ENCODE measurements at regions not wholly inside any gene's neighbourhood (a gene's known extent, or its start where the extent isn't known, plus 50 kb on each side); places are given as distances from the start of the nearest gene placed in this dataset.
"Not testable (repeated sequence)": the region's sequence is repeated elsewhere in the genome, so short reads cannot be mapped to it uniquely, and the experiment has no call there.

DNA sequence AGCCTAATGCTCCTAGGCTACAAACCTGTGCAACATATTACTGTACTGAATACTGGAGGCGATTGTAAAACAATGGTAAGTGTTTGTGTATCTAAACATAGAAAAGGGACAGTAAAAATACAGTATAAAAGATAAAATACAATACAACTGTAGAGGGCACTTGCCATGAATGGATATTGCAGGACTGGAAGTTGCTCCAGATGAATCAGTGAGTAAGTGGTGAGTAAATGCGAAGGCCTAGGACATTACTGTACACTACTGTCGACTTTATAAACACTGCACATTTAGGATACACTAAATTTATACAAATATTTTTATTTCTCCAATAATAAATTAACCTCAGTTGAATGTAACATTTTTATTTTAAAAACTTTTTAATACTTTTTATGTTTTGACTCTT, 485.0 kb downstream of the MMUT start:
- Histone ChIP-seq H3K9ac (ENCODE audit: low read length) (no peak overlapping the region), H3K36me3 (ENCODE audit: control insufficient read depth, insufficient read depth, low read length) (no peaks in the 10 kb centered on the region), H3K4me1 (ENCODE audit: control insufficient read depth, insufficient read depth, low read length) (no peaks in the 10 kb centered on the region), H3K4me3 (ENCODE audit: low read length) (no peak overlapping the region), H3K27ac (ENCODE audit: low read depth, low read length) (no peak overlapping the region), H3K27me3 (ENCODE audit: control insufficient read depth, insufficient read depth, low read length) (no peaks in the 10 kb centered on the region)

DNA sequence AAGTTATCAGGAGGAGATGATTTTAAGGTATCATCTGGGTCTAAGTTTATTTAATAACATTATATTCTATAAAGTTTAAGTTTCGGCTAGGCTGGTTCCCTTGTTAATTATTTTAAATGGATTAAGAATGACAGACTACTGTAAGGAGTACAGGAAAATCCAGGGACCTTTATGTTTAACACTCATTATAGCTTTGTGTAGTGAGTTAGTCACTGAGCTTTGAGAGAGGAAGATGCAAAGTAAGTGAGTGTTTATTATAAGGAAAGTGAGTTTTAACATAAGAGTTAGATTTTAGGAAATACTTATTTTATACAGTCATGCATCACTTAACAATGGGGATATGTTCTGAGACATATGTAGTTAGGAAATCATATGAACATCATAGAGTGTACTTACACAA, 485.5 kb downstream of the MMUT start:
- no peak overlapping the region for H3K4me3 ChIP-seq (ENCODE audit: low read length)
- H3K27ac ChIP-seq (ENCODE audit: low read depth, low read length): no peak overlapping the region
- no peaks in the 10 kb centered on the region for H3K27me3 ChIP-seq (ENCODE audit: control insufficient read depth, insufficient read depth, low read length)
- no peaks in the 10 kb centered on the region for H3K36me3 ChIP-seq (ENCODE audit: control insufficient read depth, insufficient read depth, low read length)
- H3K4me1 ChIP-seq (ENCODE audit: control insufficient read depth, insufficient read depth, low read length): no peaks in the 10 kb centered on the region
- no peak overlapping the region for H3K9ac ChIP-seq (ENCODE audit: low read length)

DNA sequence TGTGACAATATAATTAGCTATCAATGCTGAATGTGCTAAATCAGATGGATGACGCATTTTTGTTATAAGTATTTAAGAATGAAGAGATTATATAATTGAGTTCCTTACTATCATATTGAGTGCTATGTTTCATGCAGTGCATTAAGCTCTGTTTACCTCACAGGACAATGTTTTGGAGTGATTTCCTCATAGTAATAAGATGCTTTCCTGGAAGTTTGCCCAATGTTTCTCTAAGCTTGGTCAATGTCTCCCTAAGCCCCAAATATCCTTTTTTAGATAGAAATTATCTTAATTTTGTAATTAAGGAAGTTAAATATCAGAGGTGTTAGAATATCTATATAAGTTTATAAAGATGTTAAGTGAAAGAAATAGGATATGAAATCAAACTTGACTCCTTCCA, 489.6 kb downstream of the MMUT start:
- H3K27ac ChIP-seq (ENCODE audit: low read depth, low read length): no peak overlapping the region
- H3K4me1 ChIP-seq (ENCODE audit: control insufficient read depth, insufficient read depth, low read length): no peaks in the 10 kb centered on the region
- no peaks in the 10 kb centered on the region for H3K36me3 ChIP-seq (ENCODE audit: control insufficient read depth, insufficient read depth, low read length)
- H3K27me3 ChIP-seq (ENCODE audit: control insufficient read depth, insufficient read depth, low read length): no peaks in the 10 kb centered on the region
- H3K4me3 ChIP-seq (ENCODE audit: low read length): no peak overlapping the region
- H3K9ac ChIP-seq (ENCODE audit: low read length): no peak overlapping the region

GRCh38 chr6:48961781-48962415, 501.2 kb downstream of the MMUT start:
- Histone ChIP-seq H3K36me3 (ENCODE audit: control insufficient read depth, insufficient read depth, low read length) (no peaks in the 10 kb centered on the region), H3K4me3 (ENCODE audit: low read length) (no peak overlapping the region), H3K27me3 (ENCODE audit: control insufficient read depth, insufficient read depth, low read length) (no peaks in the 10 kb centered on the region), H3K27ac (ENCODE audit: low read depth, low read length) (no peak overlapping the region), H3K9ac (ENCODE audit: low read length) (no peak overlapping the region), H3K4me1 (ENCODE audit: control insufficient read depth, insufficient read depth, low read length) (no peaks in the 10 kb centered on the region)

DNA sequence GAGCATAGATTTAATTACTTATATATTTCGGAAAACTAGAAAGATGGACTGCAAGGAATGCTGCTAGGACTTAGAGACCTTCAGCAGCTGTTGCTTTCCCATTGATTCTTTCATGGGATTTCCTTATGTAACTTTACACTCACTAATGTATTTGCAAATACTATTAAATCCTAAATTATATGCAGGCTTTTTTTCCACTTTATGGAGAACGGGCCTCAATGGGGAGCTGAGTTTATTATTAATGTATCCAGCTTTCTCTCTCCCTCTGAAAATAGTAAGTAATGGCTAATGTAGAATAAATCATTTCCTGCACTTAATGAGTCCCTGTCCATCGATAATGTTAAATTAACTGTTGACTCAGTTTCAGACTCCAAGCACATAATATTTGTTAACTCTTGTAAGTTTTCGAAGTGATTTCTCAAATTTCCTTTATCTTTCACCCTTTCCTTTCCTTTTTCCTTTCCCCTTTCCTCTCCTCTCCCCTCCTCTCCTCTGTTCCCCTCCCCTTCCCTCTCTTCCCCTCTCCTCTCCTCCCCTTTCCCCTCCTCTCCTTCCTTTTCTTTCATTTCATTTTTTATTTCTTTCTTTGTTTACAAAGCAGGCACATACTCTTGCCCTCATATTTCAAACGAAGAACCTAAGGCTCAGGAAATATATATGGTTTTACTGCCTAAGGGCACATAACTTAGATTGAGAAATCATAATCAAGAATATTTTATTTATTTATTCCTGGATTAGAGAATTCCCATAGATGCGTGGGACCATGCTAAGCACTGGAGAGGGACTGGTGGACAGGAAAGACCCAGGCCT, 503.6 kb downstream of the MMUT start:
- H3K4me3 ChIP-seq (ENCODE audit: low read length): no peak overlapping the region
- H3K4me1 ChIP-seq (ENCODE audit: control insufficient read depth, insufficient read depth, low read length): no peaks in the 10 kb centered on the region
- no peaks in the 10 kb centered on the region for H3K27me3 ChIP-seq (ENCODE audit: control insufficient read depth, insufficient read depth, low read length)
- no peak overlapping the region for H3K9ac ChIP-seq (ENCODE audit: low read length)
- H3K27ac ChIP-seq (ENCODE audit: low read depth, low read length): no peak overlapping the region
- H3K36me3 ChIP-seq (ENCODE audit: control insufficient read depth, insufficient read depth, low read length): no peaks in the 10 kb centered on the region

- Histone ChIP-seq H3K4me1 (ENCODE audit: control insufficient read depth, insufficient read depth, low read length) (no peaks in the 10 kb centered on the region), H3K36me3 (ENCODE audit: control insufficient read depth, insufficient read depth, low read length) (no peaks in the 10 kb centered on the region), H3K4me3 (ENCODE audit: low read length) (no peak overlapping the region), H3K9ac (ENCODE audit: low read length) (no peak overlapping the region), H3K27ac (ENCODE audit: low read depth, low read length) (no peak overlapping the region), H3K27me3 (ENCODE audit: control insufficient read depth, insufficient read depth, low read length) (no peaks in the 10 kb centered on the region)
Observed at GRCh38 chr6:48957781-48958180, 505.3 kb downstream of the MMUT start.

- Histone ChIP-seq H3K4me1 (ENCODE audit: control insufficient read depth, insufficient read depth, low read length) (no peaks in the 10 kb centered on the region), H3K4me3 (ENCODE audit: low read length) (no peak overlapping the region), H3K9ac (ENCODE audit: low read length) (no peak overlapping the region), H3K27me3 (ENCODE audit: control insufficient read depth, insufficient read depth, low read length) (no peaks in the 10 kb centered on the region), H3K36me3 (ENCODE audit: control insufficient read depth, insufficient read depth, low read length) (no peaks in the 10 kb centered on the region), H3K27ac (ENCODE audit: low read depth, low read length) (no peak overlapping the region)
Observed at GRCh38 chr6:48951917-48952316, 511.1 kb downstream of the MMUT start.

DNA sequence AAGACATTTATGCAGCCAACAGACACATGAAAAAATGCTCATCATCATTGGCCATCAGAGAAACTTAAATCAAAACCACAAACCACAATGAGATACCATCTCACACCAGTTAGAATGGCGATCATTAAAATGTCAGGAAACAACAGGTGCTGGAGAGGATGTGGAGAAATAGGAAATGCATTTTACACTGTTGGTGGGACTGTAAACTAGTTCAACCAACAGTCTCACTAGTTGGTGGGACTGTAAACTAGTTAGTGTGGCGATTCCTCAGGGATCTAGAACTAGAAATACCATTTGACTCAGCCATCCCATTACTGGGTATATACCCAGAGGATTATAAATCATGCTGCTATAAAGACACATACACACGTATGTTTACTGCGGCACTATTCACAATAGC, 518.8 kb downstream of the MMUT start:
- not testable (repeated sequence) for H3K4me3 ChIP-seq (ENCODE audit: low read length); H3K27me3 ChIP-seq (ENCODE audit: control insufficient read depth, insufficient read depth, low read length); H3K9ac ChIP-seq (ENCODE audit: low read length)

GRCh38 chr6:48933136-48933535, 529.9 kb downstream of the MMUT start:
- no peak overlapping the region for H3K9ac ChIP-seq (ENCODE audit: low read length)
- no peak overlapping the region for H3K27ac ChIP-seq (ENCODE audit: low read depth, low read length)
- no peak overlapping the region for H3K4me3 ChIP-seq (ENCODE audit: low read length)
- no peaks in the 10 kb centered on the region for H3K27me3 ChIP-seq (ENCODE audit: control insufficient read depth, insufficient read depth, low read length)
- no peaks in the 10 kb centered on the region for H3K36me3 ChIP-seq (ENCODE audit: control insufficient read depth, insufficient read depth, low read length)
- H3K4me1 ChIP-seq (ENCODE audit: control insufficient read depth, insufficient read depth, low read length): no peaks in the 10 kb centered on the region

More for the DNA sequence above, 518.8 kb downstream of the MMUT start:
- not testable (repeated sequence) for H3K36me3 ChIP-seq (ENCODE audit: control insufficient read depth, insufficient read depth, low read length); H3K4me1 ChIP-seq (ENCODE audit: control insufficient read depth, insufficient read depth, low read length); H3K27ac ChIP-seq (ENCODE audit: low read depth, low read length)

GRCh38 chr6:48928937-48929336, 534.1 kb downstream of the MMUT start:
- Histone ChIP-seq H3K36me3 (ENCODE audit: control insufficient read depth, insufficient read depth, low read length) (no peaks in the 10 kb centered on the region), H3K4me1 (ENCODE audit: control insufficient read depth, insufficient read depth, low read length) (no peaks in the 10 kb centered on the region), H3K9ac (ENCODE audit: low read length) (no peak overlapping the region), H3K27me3 (ENCODE audit: control insufficient read depth, insufficient read depth, low read length) (no peaks in the 10 kb centered on the region), H3K4me3 (ENCODE audit: low read length) (no peak overlapping the region), H3K27ac (ENCODE audit: low read depth, low read length) (no peak overlapping the region)

DNA sequence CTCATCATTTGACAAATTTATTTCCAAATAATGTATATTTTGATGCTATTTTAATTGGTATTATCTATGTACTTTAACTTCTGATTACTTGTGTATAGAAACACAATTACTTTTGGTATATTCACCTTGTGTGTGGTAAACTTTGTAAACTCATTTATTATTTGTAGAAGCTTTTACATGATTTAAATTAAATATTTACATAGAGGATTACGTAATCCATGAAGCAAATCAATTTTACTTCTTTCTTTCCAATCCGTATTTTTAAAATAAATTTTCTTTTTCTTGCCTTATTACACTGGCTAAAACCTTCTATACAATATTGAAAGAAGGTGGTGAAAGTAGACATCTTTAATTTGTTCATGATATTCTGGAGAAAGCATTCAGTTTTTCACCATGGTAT, 540.2 kb downstream of the MMUT start:
- Histone ChIP-seq H3K27me3 (ENCODE audit: control insufficient read depth, insufficient read depth, low read length) (no peaks in the 10 kb centered on the region), H3K27ac (ENCODE audit: low read depth, low read length) (no peak overlapping the region), H3K4me3 (ENCODE audit: low read length) (no peak overlapping the region), H3K4me1 (ENCODE audit: control insufficient read depth, insufficient read depth, low read length) (no peaks in the 10 kb centered on the region), H3K9ac (ENCODE audit: low read length) (no peak overlapping the region), H3K36me3 (ENCODE audit: control insufficient read depth, insufficient read depth, low read length) (no peaks in the 10 kb centered on the region)

- Histone ChIP-seq H3K27me3 (ENCODE audit: control insufficient read depth, insufficient read depth, low read length) (no peaks in the 10 kb centered on the region), H3K4me3 (ENCODE audit: low read length) (no peak overlapping the region), H3K36me3 (ENCODE audit: control insufficient read depth, insufficient read depth, low read length) (no peaks in the 10 kb centered on the region), H3K4me1 (ENCODE audit: control insufficient read depth, insufficient read depth, low read length) (no peaks in the 10 kb centered on the region), H3K9ac (ENCODE audit: low read length) (no peak overlapping the region), H3K27ac (ENCODE audit: low read depth, low read length) (no peak overlapping the region)
Observed at GRCh38 chr6:48919555-48919954, 543.5 kb downstream of the MMUT start.

DNA sequence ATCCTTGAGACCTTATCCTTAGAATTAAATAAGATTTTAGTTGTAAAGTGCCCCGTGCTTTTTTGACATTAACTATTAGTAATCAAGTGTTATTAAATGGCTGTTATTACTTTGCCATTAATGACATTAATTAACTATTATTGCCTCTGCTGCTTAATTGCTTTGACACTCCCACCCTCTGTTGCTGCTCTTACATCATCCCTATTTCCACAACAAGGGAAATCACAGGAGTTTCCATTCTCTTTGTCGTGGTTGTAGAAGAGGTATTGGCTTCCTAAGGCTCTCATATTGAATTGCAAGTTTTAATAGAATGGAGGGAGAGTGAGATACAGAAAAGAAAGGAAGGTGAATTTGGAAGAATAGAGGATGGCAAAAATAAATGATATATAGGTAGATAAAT, 545.8 kb downstream of the MMUT start:
- no peak overlapping the region for H3K9ac ChIP-seq (ENCODE audit: low read length)
- H3K27ac ChIP-seq (ENCODE audit: low read depth, low read length): no peak overlapping the region
- no peaks in the 10 kb centered on the region for H3K36me3 ChIP-seq (ENCODE audit: control insufficient read depth, insufficient read depth, low read length)
- H3K4me1 ChIP-seq (ENCODE audit: control insufficient read depth, insufficient read depth, low read length): no peaks in the 10 kb centered on the region
- H3K4me3 ChIP-seq (ENCODE audit: low read length): no peak overlapping the region
- H3K27me3 ChIP-seq (ENCODE audit: control insufficient read depth, insufficient read depth, low read length): no peaks in the 10 kb centered on the region

Measured in rectal smooth muscle tissue (tissue), 1 donor.